GM18520 (cell line): ENCODE measurements at regions not wholly inside any gene's neighbourhood (a gene's known extent, or its start where the extent isn't known, plus 50 kb on each side); places are given as distances from the start of the nearest gene placed in this dataset.

Experiments
- ATAC-seq: cut with Tn5 transposase; IDR thresholded peaks from one replicate; pipeline ENCODE4 v1.9.1; 2021; ENCODE audit not compliant: unreplicated experiment

DNA sequence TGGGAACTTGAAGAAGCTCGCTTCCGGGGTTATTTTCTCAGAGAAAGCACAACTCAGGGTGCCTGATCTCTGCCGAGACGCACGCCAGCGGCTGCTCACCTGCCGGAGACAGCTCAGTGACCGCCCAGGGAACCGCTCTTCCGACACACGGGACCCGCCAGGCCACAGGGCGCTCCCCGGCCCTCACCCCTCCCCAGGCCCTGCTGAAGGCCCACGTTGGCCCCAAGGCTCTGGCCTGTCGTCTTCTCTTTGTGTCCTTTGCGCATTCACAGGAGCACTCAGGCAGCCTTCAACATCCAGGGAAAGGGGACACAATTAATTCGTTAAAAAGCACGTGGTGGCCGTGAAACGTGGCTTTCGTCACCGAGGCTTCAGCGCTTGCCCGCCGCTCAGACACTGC, 276.3 kb upstream of the SALL3 start:
- no peak for ATAC-seq

DNA sequence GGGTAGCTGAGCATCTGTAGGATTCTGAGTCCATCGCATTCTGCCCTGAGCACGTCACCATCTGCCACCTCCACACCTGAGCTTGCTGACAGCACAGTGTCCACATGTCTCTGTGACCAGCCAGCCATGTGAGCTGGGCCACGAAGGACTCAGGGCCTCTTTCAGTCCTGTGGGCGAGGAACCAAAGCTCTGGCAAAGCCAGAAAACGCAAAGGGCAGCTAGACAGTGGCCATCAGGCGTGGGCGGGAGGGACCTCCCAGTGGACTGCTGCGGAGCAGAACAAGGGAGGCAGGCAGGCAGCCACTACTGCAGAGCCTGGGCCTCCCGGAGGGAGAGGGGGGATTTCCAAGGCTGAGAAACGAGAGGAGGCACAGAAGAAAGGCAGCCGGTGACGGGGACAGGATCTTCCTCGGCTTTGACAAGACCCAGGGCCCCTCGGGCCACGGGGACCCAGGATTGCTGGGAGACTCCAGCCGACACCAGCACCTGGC, 274.6 kb upstream of the SALL3 start:
- ATAC-seq = no peak

DNA sequence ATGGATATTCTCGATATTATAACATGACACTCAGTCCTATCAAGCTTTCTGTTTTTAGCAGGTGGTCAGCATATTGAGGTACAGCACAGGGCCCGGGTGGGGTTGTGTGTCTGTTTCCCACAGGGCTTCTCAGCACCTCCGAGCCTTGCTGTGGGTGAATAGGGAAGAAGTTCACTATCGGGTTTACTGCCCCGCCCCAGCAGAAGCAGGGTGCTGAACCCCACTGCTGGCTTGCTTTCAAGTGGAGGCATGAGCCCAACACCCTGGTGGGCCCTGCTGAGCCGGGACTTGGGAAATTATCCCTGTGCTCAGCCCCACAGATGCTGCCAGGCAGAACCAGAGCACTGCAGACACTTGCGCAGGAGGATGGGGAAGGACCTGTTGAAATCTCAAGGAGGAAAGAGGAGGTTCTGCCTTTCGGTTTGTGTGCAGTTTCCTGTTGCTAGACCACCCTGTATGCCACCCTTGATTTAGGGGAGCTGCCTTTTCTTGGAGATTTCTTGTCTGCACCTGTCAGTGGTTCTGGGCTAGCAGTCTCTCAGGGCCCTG, 270.3 kb upstream of the SALL3 start:
- ATAC-seq = no peak

- no peak for ATAC-seq
These were observed 268.3 kb upstream of the SALL3 start for GRCh38 chr18:78711316-78711715.

- no peak for ATAC-seq
These were observed 267.6 kb upstream of the SALL3 start for GRCh38 chr18:78711971-78712370.

GRCh38 chr18:78713069-78713468, 266.5 kb upstream of the SALL3 start:
- ATAC-seq = no peak

DNA sequence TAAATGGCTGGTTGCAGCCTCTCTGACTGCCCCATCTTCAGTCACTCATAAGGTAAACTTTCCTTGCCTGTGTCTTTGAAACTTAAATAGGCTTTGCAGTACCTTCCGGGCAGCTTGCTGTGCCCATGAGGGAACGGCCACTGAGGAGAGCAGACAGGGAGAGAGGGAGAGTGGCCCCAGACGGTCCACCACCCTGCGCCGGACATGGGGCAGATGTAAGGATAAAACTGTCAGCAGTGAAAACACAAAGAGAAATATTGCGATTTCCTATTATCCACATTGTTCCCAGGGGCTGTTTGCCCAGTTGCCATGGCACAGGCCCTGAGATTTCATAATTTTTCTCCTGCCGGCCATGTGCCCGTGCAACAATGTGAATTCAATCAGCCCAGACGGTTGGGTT, 265.9 kb upstream of the SALL3 start:
- no peak for ATAC-seq

- no peak for ATAC-seq
These were observed 263.6 kb upstream of the SALL3 start for GRCh38 chr18:78716022-78716421.

DNA sequence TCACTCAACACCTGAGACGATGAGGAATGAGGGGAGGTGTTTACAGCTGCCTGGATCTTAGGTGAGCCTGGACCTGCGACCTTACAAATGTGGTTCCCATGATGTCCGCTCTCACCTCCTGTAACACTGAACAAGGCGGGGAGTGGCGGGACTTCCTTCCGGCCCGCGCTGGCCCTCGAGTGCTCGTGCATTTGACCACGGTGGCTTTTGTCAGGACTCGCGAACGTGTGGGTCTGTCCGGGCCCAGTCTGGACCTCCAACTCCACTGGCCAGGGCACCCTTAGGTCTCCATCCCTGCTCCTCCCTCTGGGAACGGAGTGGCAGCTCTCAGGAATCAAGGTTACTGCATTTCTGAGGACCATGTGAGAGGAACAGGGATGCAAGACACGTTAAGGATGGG, 263.0 kb upstream of the SALL3 start:
- no peak for ATAC-seq

DNA sequence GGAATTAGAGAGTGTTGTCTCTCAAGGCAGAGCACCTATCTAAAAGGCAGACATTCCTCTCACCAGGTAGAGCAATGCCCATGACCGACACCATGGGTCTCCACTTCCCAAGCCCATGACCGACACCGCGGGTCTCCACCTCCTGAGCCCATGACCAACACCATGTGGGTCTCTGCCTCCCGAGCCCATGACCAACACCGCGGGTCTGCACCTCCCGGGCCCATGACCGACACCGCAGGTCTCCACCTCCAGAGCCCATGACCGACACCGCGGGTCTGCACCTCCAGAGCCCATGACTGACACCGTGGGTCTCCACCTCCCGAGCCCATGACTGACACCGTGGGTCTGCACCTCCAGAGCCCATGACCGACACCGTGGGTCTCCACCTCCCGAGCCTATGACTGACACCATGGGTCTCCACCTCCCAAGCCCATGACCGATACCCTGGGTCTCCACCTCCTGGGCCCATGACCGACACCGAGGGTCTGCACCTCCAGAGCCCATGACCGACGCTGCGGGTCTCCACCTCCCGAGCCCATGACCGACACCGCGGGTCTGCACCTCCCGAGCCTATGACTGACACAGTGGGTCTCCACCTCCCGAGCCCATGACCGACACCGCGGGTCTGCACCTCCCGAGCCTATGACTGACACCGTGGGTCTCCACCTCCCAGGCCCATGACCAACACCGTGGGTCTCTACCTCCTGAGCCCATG, 262.4 kb upstream of the SALL3 start:
- ATAC-seq = no peak

DNA sequence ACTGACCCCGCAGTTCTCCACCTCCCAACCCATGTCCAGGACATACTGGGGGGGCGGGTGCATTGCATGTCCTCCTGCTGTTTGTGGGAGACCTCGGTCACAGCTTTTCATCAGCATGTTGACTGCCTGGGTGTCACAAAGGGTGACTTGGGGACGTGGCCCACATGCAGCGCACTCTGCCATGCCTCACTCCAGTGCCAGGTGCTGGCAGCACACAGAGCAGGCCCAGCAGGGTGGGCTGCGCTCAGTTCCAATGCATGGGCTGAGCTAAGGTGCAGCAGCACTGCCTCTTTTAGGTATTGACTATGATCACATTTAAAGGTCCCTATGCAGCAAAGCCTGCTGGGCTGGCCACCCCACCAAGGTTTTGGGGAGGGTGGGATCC, 261.9 kb upstream of the SALL3 start:
- no peak for ATAC-seq

GRCh38 chr18:78719821-78720220, 259.8 kb upstream of the SALL3 start:
- ATAC-seq = no peak

DNA sequence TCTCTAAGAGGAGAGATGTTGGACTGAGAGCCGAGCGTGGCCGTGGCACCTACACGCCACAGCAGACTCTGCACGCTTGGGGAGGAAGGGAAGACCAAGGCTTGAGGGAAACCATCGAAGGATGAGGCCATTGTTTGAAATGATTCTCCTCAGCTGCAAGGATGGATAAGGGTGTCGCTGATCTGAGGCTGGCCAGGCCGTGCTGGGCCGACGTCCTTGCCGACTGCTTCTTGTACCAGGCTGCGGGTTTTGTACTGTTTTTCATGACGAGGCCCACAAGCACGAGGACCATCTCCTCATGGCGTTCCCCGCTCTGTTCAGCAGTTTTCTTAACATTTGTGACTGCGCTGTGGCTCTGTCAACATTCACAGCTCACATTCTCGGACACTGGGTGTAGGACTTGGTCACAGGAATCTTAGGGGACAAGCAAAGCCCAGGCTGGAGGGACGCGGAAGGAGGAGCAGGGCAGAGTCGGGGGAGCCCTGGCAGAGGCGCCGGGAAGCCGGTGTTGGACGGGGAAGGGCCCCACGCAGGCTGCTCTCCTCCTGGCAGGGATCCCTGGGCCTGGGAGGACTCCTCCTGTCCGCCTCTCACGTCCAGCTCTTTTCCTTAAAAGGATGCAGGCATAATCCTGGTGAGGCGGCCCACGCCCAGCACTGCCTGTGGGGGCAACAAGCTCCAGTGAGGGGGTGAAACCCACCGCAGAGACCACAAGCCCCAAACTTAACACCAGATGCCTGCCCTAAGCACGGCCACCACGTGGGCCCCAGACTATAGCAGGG, 259.0 kb upstream of the SALL3 start:
- no peak for ATAC-seq

GRCh38 chr18:78721238-78721875, 258.3 kb upstream of the SALL3 start:
- no peak for ATAC-seq

- ATAC-seq = no peak
These were observed 257.6 kb upstream of the SALL3 start for GRCh38 chr18:78721981-78722380.

GRCh38 chr18:78722386-78722785, 257.2 kb upstream of the SALL3 start:
- no peak for ATAC-seq

- ATAC-seq = no peak
These were observed 256.5 kb upstream of the SALL3 start for GRCh38 chr18:78722929-78723710.

DNA sequence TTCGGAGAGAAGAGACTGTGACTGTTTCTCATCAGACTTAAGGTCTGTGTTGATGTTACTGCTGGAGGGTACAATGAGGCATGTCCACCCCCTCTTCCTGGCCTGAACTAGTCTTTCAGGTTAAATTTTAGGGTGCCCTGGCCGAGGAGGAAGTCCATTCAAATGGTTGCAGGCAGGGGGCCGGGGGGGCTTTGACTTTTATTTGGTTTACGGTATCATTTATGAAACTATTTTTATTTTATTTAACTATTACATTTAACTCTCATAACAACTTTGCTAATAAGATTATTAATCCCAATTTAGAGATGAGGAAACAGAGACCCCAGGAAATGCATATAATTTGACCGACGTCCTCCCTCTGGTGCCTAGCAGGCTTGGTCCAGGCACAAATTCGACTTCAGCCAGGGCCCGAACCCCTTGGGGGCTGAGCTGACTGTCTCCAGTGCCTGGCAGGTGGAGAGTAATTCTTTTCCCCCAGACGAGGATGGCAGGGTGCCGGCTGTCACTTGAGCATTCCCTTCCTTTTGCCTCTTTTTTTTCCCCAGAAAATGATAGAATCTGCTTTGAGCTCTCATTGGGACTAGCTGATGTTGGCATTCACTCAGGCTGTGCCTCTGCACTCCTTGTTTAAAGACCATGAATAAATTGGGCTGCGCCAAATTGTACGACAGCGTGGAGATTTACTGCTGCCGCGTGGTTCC, 255.3 kb upstream of the SALL3 start:
- ATAC-seq = no peak

- ATAC-seq = no peak
These were observed 254.2 kb upstream of the SALL3 start for GRCh38 chr18:78725426-78725825.

- ATAC-seq = no peak
These were observed 253.1 kb upstream of the SALL3 start for GRCh38 chr18:78726326-78727056.
